ENCODE measurements at regions not wholly inside any gene's neighbourhood (a gene's known extent, or its start where the extent isn't known, plus 50 kb on each side); places are given as distances from the start of the nearest gene placed in this dataset.

- TF ChIP-seq EP300 (IDR thresholded peaks at IDR 0.05; ENCODE audit: borderline replicate concordance) (no peak), CREB1 (IDR thresholded peaks at IDR 0.05; ENCODE audit: low read depth) (no peak), YY1 (IDR thresholded peaks at IDR 0.05; ENCODE audit: low read depth) (no peak), RAD21 (IDR thresholded peaks at IDR 0.05; ENCODE audit: low read depth) (no peak), TAF1 (IDR thresholded peaks at IDR 0.05; ENCODE audit: low read depth) (no peak)
Observed at GRCh38 chr20:24304291-24304690, 165.1 kb upstream of the SYNDIG1 start.

Data from Ishikawa (cell line).